Fibroblast of pulmonary artery (primary cell): ENCODE measurements at regions not wholly inside any gene's neighbourhood (a gene's known extent, or its start where the extent isn't known, plus 50 kb on each side); places are given as distances from the start of the nearest gene placed in this dataset.
A peak's percentile ranks its signal among the peaks of the same experiment; 100 is the strongest.
"Not testable (repeated sequence)": the region's sequence is repeated elsewhere in the genome, so short reads cannot be mapped to it uniquely, and the experiment has no call there.

Experiments used
- DNase-seq: peaks from one replicate; pipeline ENCODE4 v3.0.0-alpha.2; 2010; ENCODE audit warnings: low read depth
- H3K4me3 ChIP-seq: replicated peaks from 2 replicates; pipeline ENCODE4 v1.5.1; 2011; ENCODE audit warnings: low read depth, mild to moderate bottlenecking, control low read depth, low read length, moderate library complexity
- TF ChIP-seq, protein P1 (sequence below): IDR thresholded peaks from 2 replicates; pipeline ENCODE4 v1.5.1; 2011; ENCODE audit warnings: mild to moderate bottlenecking, control low read depth, low read length, inconsistent platforms; ENCODE audit errors: missing control alignments

DNA sequence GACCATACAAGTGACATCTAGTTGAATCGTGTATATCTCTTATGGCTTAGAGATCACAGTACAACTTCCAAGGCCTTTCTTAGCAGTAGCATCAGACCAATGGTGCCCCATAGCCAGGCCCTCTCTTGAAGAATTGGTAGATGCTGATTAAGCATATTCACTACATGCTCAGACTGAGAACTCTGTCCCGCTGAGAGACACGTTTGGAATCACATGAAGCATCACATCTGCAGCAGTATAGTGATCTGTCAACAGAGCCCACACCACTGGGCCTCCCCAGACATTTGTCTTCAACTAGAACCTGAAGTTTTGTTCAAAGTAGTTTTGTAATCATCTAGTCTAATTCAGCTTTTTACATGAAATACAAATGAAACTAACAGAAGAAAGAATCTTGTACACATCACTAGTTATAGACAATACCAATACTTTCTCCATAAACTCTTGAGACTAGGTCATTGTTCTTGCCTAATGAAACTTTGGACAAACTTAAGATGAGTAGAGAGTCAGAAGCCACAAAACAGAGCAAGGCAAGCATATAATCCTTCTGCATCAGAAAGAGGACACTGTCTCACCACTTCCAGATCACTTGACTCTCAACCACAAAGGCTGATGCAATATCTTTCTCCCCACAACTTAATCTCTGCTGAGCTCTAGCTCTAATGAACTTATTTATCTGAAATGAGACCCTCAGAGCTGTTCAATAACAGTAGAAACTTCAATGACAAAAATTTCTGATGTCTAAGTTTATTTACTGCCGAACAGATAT, 182.7 kb downstream of the TBX18 start:
- no peak overlapping the region for H3K4me3 ChIP-seq
- TF ChIP-seq, protein P1, sequence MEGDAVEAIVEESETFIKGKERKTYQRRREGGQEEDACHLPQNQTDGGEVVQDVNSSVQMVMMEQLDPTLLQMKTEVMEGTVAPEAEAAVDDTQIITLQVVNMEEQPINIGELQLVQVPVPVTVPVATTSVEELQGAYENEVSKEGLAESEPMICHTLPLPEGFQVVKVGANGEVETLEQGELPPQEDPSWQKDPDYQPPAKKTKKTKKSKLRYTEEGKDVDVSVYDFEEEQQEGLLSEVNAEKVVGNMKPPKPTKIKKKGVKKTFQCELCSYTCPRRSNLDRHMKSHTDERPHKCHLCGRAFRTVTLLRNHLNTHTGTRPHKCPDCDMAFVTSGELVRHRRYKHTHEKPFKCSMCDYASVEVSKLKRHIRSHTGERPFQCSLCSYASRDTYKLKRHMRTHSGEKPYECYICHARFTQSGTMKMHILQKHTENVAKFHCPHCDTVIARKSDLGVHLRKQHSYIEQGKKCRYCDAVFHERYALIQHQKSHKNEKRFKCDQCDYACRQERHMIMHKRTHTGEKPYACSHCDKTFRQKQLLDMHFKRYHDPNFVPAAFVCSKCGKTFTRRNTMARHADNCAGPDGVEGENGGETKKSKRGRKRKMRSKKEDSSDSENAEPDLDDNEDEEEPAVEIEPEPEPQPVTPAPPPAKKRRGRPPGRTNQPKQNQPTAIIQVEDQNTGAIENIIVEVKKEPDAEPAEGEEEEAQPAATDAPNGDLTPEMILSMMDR, result no peak
- peak; percentile 67 for DNase-seq

DNA sequence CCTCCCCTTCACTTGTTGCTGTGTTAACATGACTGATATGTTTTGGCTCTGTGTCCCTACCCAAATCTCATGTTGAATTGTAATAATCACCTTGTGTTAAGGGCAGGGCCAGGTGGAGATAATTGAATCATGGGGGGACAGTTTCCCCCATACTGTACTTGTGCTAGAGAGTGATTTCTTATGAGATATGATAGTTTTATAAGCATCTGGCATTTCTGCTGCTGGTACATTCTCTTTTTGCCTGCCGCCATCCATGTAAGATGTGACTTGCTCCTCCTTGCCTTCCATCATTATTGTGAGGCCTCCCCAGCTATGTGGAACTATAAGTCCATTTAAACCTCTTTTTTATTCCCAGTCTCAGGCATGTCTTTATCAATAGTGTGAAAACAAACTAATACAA, 185.0 kb downstream of the TBX18 start:
- no peak overlapping the region for H3K4me3 ChIP-seq
- DNase-seq, result no peak
- TF ChIP-seq, protein P1, result no peak

DNA sequence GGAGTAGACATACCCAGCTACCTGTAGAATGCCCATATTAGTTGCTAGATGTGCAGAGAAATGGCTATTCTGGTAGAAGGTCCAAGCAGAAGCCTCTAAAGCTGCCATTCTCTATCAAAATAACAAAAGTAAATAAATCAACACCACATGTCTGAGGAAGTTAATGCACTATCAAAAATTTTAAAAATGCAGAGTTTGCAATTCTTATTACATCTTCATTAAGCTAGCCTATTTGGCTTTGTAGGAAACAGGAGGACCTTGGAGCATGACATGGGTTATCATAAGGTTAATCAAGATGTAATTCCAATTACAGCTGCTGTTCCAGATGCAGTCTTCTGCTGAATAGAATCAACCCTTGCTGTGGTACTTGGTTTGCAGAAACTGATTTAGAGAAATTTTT, 188.4 kb downstream of the TBX18 start:
- DNase-seq, result no peak
- TF ChIP-seq, protein P1, result no peak

DNA sequence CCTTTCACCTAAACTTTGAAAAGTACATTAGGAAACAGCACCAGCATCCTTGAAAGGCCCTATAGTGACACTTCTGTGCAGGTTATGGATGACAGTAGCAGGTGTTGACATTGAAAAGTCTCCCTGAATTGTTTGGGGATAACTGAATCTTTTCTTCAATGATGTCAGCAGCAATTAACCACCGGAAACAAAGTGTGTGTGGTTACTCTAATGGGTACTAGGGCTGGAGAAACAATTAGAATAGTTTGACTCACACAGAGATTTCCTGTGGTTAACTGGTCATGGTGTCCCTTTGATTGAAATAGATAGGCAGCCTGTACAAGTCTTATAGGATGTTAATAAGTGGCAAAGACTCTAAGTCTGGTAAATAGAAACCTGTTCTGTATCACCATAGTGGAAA, 189.1 kb downstream of the TBX18 start:
- DNase-seq, result peak; percentile 39
- TF ChIP-seq, protein P1, result no peak
- no peak overlapping the region for H3K4me3 ChIP-seq

More for the DNA sequence above, 188.4 kb downstream of the TBX18 start:
- no peak overlapping the region for H3K4me3 ChIP-seq

DNA sequence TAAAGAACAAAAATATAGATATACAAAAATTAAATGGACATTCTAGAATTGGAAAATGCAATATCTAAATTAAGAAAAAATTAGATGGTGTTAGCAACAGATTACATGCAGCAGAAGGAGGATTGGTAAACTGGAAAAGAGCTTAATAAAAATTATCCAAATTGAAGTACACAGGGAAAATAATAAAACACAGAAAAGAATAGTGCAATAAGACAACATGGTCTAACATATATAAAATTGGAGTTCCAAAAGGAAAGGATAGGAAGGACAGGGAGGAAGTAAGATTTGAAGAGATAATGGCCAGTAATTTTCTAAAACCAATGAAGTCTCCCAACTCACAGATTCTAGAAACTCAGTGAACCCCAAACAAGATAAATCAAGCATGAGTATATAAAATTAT, 194.5 kb downstream of the TBX18 start:
- no peak for DNase-seq
- H3K4me3 ChIP-seq, result no peak overlapping the region
- TF ChIP-seq, protein P1, result no peak

DNA sequence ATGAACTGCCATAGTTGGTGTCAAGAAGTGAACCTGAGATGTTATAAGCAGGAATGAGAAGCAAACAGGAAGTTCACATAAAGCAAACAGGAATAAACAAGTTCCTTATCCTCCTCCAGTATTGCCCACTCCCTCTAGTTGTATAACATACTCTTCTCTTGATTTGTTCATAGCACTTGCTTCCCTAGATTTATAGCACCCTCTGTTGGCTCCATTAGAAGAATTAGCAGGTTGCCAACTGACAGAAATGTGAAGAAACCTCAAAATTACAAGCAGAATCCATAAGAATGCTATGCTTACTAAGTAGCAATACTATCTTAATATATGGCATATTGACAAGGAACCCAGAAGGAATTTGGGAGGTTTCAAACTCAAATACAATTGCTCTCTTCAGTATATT, 195.4 kb downstream of the TBX18 start:
- TF ChIP-seq, protein P1, result peak; percentile 58
- DNase-seq, result peak; percentile 79
- H3K4me3 ChIP-seq, result no peak overlapping the region

DNA sequence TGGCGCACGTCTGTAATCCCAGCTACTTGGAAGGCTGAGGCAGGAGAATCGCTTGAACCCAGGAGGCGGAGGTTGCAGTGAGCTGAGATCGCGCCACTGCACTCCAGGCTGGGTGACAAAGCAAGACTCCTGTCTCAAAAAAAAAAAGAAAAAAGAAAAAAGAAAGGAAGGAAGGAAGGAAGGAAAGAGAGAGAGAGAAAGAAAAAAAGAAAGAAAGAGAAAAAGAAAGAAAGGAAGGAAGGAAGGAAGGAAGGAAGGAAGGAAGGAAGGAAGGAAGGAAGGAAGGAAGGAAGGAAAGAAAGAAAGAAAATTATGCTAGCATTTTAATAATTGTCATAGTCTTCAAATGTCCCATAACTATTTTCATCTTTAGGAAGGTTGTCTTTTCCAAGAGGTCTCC, 198.7 kb downstream of the TBX18 start:
- not testable (repeated sequence) for H3K4me3 ChIP-seq, DNase-seq
